HepG2 (cell line): ENCODE measurements at regions not wholly inside any gene's neighbourhood (a gene's known extent, or its start where the extent isn't known, plus 50 kb on each side); places are given as distances from the start of the nearest gene placed in this dataset.

ENCODE experiments used
- ATAC-seq: fragments of 200-7000 bp; cut with Tn5 transposase; 3 replicates; pipeline ENCODE4 v1.9.1; 2020; ENCODE audit warnings: mild to moderate bottlenecking, moderate library complexity
- BruUV-seq: library from RNA; stranded (reverse); fragments of 400-500 nt; replicated peaks from 2 replicates; lab custom pipeline; 2021; lab: Mats Ljungman, UMichigan
- CTCF ChIA-PET: fragments of 300-600 bp; formaldehyde crosslinking; extraction: SDS; loops from one replicate; lab custom pipeline; 2021; ENCODE audit warnings: low total read pairs, inconsistent platforms, low intra/inter-chr PET ratio; lab: Yijun Ruan, JAX
- POLR2A ChIA-PET: fragments of 350-600 bp; sonication (Branson Sonifier 250); formaldehyde crosslinking; loops from one replicate; lab custom pipeline; 2020; ENCODE audit warnings: antibody characterized with exemption, inconsistent platforms; lab: Yijun Ruan, JAX
- DNase-seq: peaks from one replicate; pipeline ENCODE4 v3.0.0-alpha.2; 2015; ENCODE audit warnings: low spot score
- FAIRE-seq: peaks from 3 replicates; lab custom pipeline; 2011; peaks lifted over from hg19 to GRCh38; lab: Jason Lieb, UNC
- H2AFZ ChIP-seq: one replicate; pipeline ENCODE4 v1.6.1; 2011; ENCODE audit warnings: low read length, inconsistent platforms
- H3K27ac ChIP-seq: fragments of 300-600 bp; 3 replicates; pipeline ENCODE4 v1.8.0; 2011; ENCODE audit warnings: mixed run types, mild to moderate bottlenecking, mixed read lengths, low read length, inconsistent platforms; ENCODE audit not compliant: insufficient read depth; ENCODE audit errors: extremely low read length
- H3K27me3 ChIP-seq, 2 experiments: fragments of 200-600 bp in 1 of 2; 2 replicates in 1 of 2; 3 replicates in 1 of 2; pipeline versions ENCODE4 v1.6.0 to v1.8.0; 2011; ENCODE audit warnings: low read length in 2 of 2, mild to moderate bottlenecking in 2 of 2, moderate library complexity in 2 of 2, inconsistent platforms in 1 of 2; ENCODE audit not compliant: insufficient read depth in 2 of 2, control insufficient read depth in 1 of 2
- H3K36me3 ChIP-seq, 2 experiments: fragments of 200-600 bp in 1 of 2; replicated peaks in 1 of 2; 2 replicates in 1 of 2; 3 replicates in 1 of 2; pipeline versions ENCODE4 v1.5.1 to v1.8.0; 2011; ENCODE audit warnings: low read length in 2 of 2, inconsistent platforms in 1 of 2; ENCODE audit not compliant: insufficient read depth in 2 of 2, control insufficient read depth in 1 of 2
- H3K4me1 ChIP-seq: 2 replicates; pipeline ENCODE4 v1.5.1; 2012; ENCODE audit warnings: low read length, inconsistent platforms; ENCODE audit not compliant: insufficient read depth
- H3K4me2 ChIP-seq: 2 replicates; pipeline ENCODE4 v1.6.0; 2011; ENCODE audit warnings: low read depth, low read length, inconsistent platforms
- H3K4me3 ChIP-seq, 3 experiments: fragments of 200-600 bp in 1 of 3; sonication (generic), shearing (Covaris generic) in 1 of 3; replicated peaks in 1 of 3; 2 replicates each; pipeline ENCODE4 v1.5.1; 2011 to 2016; ENCODE audit warnings: low read length in 3 of 3, inconsistent platforms in 2 of 3, low read depth in 2 of 3, mild to moderate bottlenecking in 2 of 3, control low read depth in 1 of 3, mixed read lengths in 1 of 3; ENCODE audit not compliant: insufficient read depth in 1 of 3
- H3K79me2 ChIP-seq: one replicate; pipeline ENCODE4 v1.6.1; 2011; ENCODE audit warnings: low read length, inconsistent platforms; ENCODE audit not compliant: insufficient read depth
- H3K9ac ChIP-seq: 2 replicates; pipeline ENCODE4 v1.6.0; 2011; ENCODE audit warnings: mild to moderate bottlenecking, low read depth, low read length, inconsistent platforms; ENCODE audit not compliant: insufficient read depth
- H3K9me3 ChIP-seq: 2 replicates; pipeline ENCODE4 v1.5.1; 2012; ENCODE audit warnings: mild to moderate bottlenecking, low read length
- H4K20me1 ChIP-seq: 2 replicates; pipeline ENCODE4 v1.6.0; 2011; ENCODE audit warnings: inconsistent platforms, mild to moderate bottlenecking, low read length, moderate library complexity; ENCODE audit not compliant: insufficient read depth
- JUNB ChIP-seq: sonication (generic); formaldehyde crosslinking; IDR thresholded peaks from 2 replicates; pipeline ENCODE4 v1.8.0; 2022; ENCODE audit warnings: missing genetic modification reagents, mild to moderate bottlenecking, borderline replicate concordance
- LBX2 ChIP-seq: sonication (generic); formaldehyde crosslinking; IDR thresholded peaks from 2 replicates; pipeline ENCODE4 v1.5.0; 2020; ENCODE audit warnings: missing genetic modification reagents, mild to moderate bottlenecking, borderline replicate concordance
- MAFF ChIP-seq: IDR thresholded peaks from 2 replicates; pipeline ENCODE4 v1.6.1; 2011; ENCODE audit warnings: low read depth, low read length, improper control_type of control experiment
- MAFK ChIP-seq, 2 experiments: IDR thresholded peaks in 1 of 2; conservative IDR thresholded peaks in 1 of 2; 2 replicates each; pipeline ENCODE4 v1.6.1; 2011; ENCODE audit warnings: improper control_type of control experiment in 2 of 2, low read length in 2 of 2
- RFX1 ChIP-seq: fragments of 450-650 bp; IDR thresholded peaks from 2 replicates; pipeline ENCODE4 v1.6.1; 2017
- SMYD3 ChIP-seq: sonication (generic); formaldehyde crosslinking; IDR thresholded peaks from 2 replicates; pipeline ENCODE4 v1.8.1; 2023; ENCODE audit warnings: mild to moderate bottlenecking, missing genetic modification reagents
- ZMYM2 ChIP-seq: sonication (generic); formaldehyde crosslinking; IDR thresholded peaks from 2 replicates; pipeline ENCODE4 v1.8.0; 2022; ENCODE audit warnings: mild to moderate bottlenecking, missing genetic modification reagents
- ZNF296 ChIP-seq: sonication (generic); formaldehyde crosslinking; conservative IDR thresholded peaks from 2 replicates; pipeline ENCODE4 v1.5.0; 2020; ENCODE audit warnings: mild to moderate bottlenecking, missing genetic modification reagents
- ZNF382 ChIP-seq: sonication (generic); formaldehyde crosslinking; IDR thresholded peaks from 2 replicates; pipeline ENCODE4 v1.5.0; 2020; ENCODE audit warnings: missing genetic modification reagents, mild to moderate bottlenecking, borderline replicate concordance
- ZNF543 ChIP-seq: sonication (generic); formaldehyde crosslinking; IDR thresholded peaks from 2 replicates; pipeline ENCODE4 v1.4.0; 2020; ENCODE audit warnings: mild to moderate bottlenecking, missing genetic modification reagents
- ZNF546 ChIP-seq: sonication (generic); formaldehyde crosslinking; conservative IDR thresholded peaks from 2 replicates; pipeline ENCODE4 v1.8.1; 2023; ENCODE audit warnings: mild to moderate bottlenecking, missing genetic modification reagents
- ZNF703 ChIP-seq: sonication (generic); formaldehyde crosslinking; IDR thresholded peaks from 2 replicates; pipeline ENCODE4 v1.5.1; 2020; ENCODE audit warnings: missing genetic modification reagents, mild to moderate bottlenecking, moderate library complexity, borderline replicate concordance
- WGBS: methylation state at CpG from one replicate; pipeline ENCODE4 v1.1.6; 2017; ENCODE audit warnings: low lambda C conversion rate; 5-methylcytosine and 5-hydroxymethylcytosine counted together
- in situ Hi-C: cut with HindIII; loops from 2 replicates; pipeline ENCODE4 v1.10.0; 2017; ENCODE audit warnings: low pct_unique_long_range_greater_than_20kb; ENCODE audit not compliant: extremely low pct_ligation_motif_present
- intact Hi-C: fragments of 100-400 bp; cut with micrococcal nuclease; formaldehyde crosslinking; loops from one replicate; pipeline ENCODE4 v1.10.0; 2022; ENCODE audit not compliant: unreplicated experiment

- Histone ChIP-seq H3K9me3 (no peaks in the 10 kb centered on the region), H3K27ac (no peak overlapping the region), H3K9ac (no peak overlapping the region), H3K27me3 (peaks cover 2 to 12% of the 10 kb centered on the region in 2 experiments; a peak in 3 of 5 replicates), H2AFZ (no peak overlapping the region), H3K36me3 (no peaks in the 10 kb centered on the region), H3K4me3 (no peak overlapping the region), H3K4me1 (no peaks in the 10 kb centered on the region), H3K79me2 (no peaks in the 10 kb centered on the region), H4K20me1 (no peaks in the 10 kb centered on the region), H3K4me2 (no peak overlapping the region)
- POLR2A ChIA-PET, result no interaction called here
- CTCF ChIA-PET, result no interaction called here
- no peak for FAIRE-seq
- no peak for ATAC-seq
- no peak for DNase-seq
- intact Hi-C loops, result no loop called here
- in situ Hi-C loops, result no loop called here
- 2% methylated on average over 8 of the region's 8 CpGs for WGBS
- no TSS peak for BruUV-seq
- TF ChIP-seq ZNF296 (CRISPR knock-in tag) (no peak), RFX1 (no peak), MAFK (conservative IDR thresholded peaks at IDR 0.05 in 1 of 2, IDR thresholded peaks at IDR 0.05 in 1 of 2; ENCODE audit: low read length in 2 of 2) (peak; percentile 48 to 72), MAFF (peak; percentile 55; the same call in 1 of the 2 replicates), ZNF382 (CRISPR knock-in tag) (no peak)
These were observed 71.9 kb upstream of the AKR1E2 start for GRCh38 chr10:4754143-4754542.

- no TSS peak for BruUV-seq
- DNase-seq (no peak), ATAC-seq (no peak), FAIRE-seq (no peak)
- H3K79me2 ChIP-seq, result no peaks in the 10 kb centered on the region
- intact Hi-C loops (no loop called here), in situ Hi-C loops (no loop called here)
- H3K9ac ChIP-seq, result no peak overlapping the region
- no peaks in the 10 kb centered on the region for H3K9me3 ChIP-seq
- WGBS, result 2% methylated on average over 2 of the region's 2 CpGs
- TF ChIP-seq MAFF, result peak; percentile 94
- no peak for TF ChIP-seq SMYD3 (CRISPR knock-in tag)
- TF ChIP-seq LBX2, result no peak
- TF ChIP-seq ZNF546 (CRISPR knock-in tag), result no peak
- no peak for TF ChIP-seq ZNF703 (CRISPR knock-in tag)
- no peak for TF ChIP-seq ZMYM2
- no peak for TF ChIP-seq JUNB (CRISPR knock-in tag)
- TF ChIP-seq MAFK (conservative IDR thresholded peaks at IDR 0.05 in 1 of 2, IDR thresholded peaks at IDR 0.05 in 1 of 2; ENCODE audit: low read length in 2 of 2), result peak; percentile 92 to 96
- TF ChIP-seq ZNF543 (CRISPR knock-in tag), result no peak
- no peak overlapping the region for H3K4me2 ChIP-seq
- no peaks in the 10 kb centered on the region for H3K4me1 ChIP-seq
- H3K36me3 ChIP-seq, result no peaks in the 10 kb centered on the region
- POLR2A ChIA-PET, result no interaction called here
- peaks cover 0 to 6% of the 10 kb centered on the region in 2 experiments; a peak in 3 of 5 replicates for H3K27me3 ChIP-seq
- no peak overlapping the region for H3K4me3 ChIP-seq
- no peak overlapping the region for H2AFZ ChIP-seq
- no peaks in the 10 kb centered on the region for H4K20me1 ChIP-seq
- H3K27ac ChIP-seq, result no peak overlapping the region
- CTCF ChIA-PET, result no interaction called here
These were observed 74.8 kb upstream of the AKR1E2 start for GRCh38 chr10:4751211-4751610.
